B cell (primary cell): ENCODE measurements at regions not wholly inside any gene's neighbourhood (a gene's known extent, or its start where the extent isn't known, plus 50 kb on each side); places are given as distances from the start of the nearest gene placed in this dataset.

Source experiments
- ATAC-seq: fragments of 200-7000 bp; cut with Tn5 transposase; one replicate; pipeline ENCODE4 v1.10.0; 2021; ENCODE audit warnings: low read depth, mild to moderate bottlenecking, moderate number of reproducible peaks, moderate library complexity
- CTCF ChIA-PET: fragments of 350-600 bp; sonication (Branson Sonifier 250); formaldehyde crosslinking; loops from one replicate; lab custom pipeline; 2021; ENCODE audit warnings: antibody characterized with exemption, inconsistent platforms; lab: Charles Lee
- POLR2A ChIA-PET: fragments of 350-600 bp; sonication (Branson Sonifier 250); formaldehyde crosslinking; loops from one replicate; lab custom pipeline; 2021; ENCODE audit warnings: antibody characterized with exemption; lab: Charles Lee
- DNase-seq: peaks from one replicate; pipeline ENCODE4 v3.0.0; 2013
- H2AFZ ChIP-seq: 2 replicates; pipeline ENCODE4 v1.6.1; 2012; ENCODE audit warnings: mild to moderate bottlenecking, low read depth, low read length; ENCODE audit not compliant: insufficient read depth, poor library complexity, severe bottlenecking
- H3K27ac ChIP-seq, 2 donors: 1 replicate in 1 of 2; 2 replicates in 1 of 2; pipeline ENCODE4 v1.5.1; 2012 to 2013; ENCODE audit warnings: low read length in 2 of 2, mild to moderate bottlenecking in 2 of 2, moderate library complexity in 1 of 2
- H3K27me3 ChIP-seq, 4 experiments: fragments of 200-600 bp in 1 of 4; sonication (generic) in 1 of 4; replicated peaks in 1 of 4; 1 replicate in 2 of 4; 2 replicates in 2 of 4; pipeline versions ENCODE4 v1.6.1 to v1.7.0; 2013 to 2016; ENCODE audit warnings: low read length in 3 of 4, mild to moderate bottlenecking in 2 of 4, mixed read lengths in 1 of 4, moderate library complexity in 1 of 4; ENCODE audit not compliant: insufficient read depth in 4 of 4, control insufficient read depth in 3 of 4; ENCODE audit errors: control extremely low read depth in 1 of 4
- H3K36me3 ChIP-seq, 2 experiments: replicated peaks in 1 of 2; 1 replicate in 1 of 2; 2 replicates in 1 of 2; pipeline versions ENCODE4 v1.6.1 to v1.7.1; 2013; ENCODE audit warnings: low read length in 1 of 2; ENCODE audit not compliant: insufficient read depth in 2 of 2, control insufficient read depth in 1 of 2; ENCODE audit errors: control extremely low read depth in 1 of 2, extremely low read depth in 1 of 2
- H3K4me1 ChIP-seq, 2 donors: fragments of 200-600 bp in 1 of 2; sonication (generic) in 1 of 2; 1 replicate in 1 of 2; 2 replicates in 1 of 2; pipeline versions ENCODE4 v1.5.1 to v1.6.1; 2013 to 2017; ENCODE audit warnings: low read length in 2 of 2; ENCODE audit not compliant: control insufficient read depth in 2 of 2, insufficient read depth in 2 of 2
- H3K4me2 ChIP-seq: replicated peaks from 2 replicates; pipeline ENCODE3; 2012; ENCODE audit warnings: mild to moderate bottlenecking, low read depth, low read length; ENCODE audit not compliant: poor library complexity, severe bottlenecking
- H3K4me3 ChIP-seq, 5 experiments: fragments of 200-600 bp in 1 of 5; sonication (generic) in 1 of 5; 1 replicate in 3 of 5; 2 replicates in 2 of 5; pipeline versions ENCODE4 v1.5.1 to v1.7.0; 2011 to 2016; ENCODE audit warnings: low read length in 4 of 5, mild to moderate bottlenecking in 4 of 5, low read depth in 2 of 5, control low read depth in 1 of 5, moderate library complexity in 1 of 5; ENCODE audit not compliant: insufficient read depth in 1 of 5; ENCODE audit errors: control extremely low read depth in 1 of 5, extremely low read depth in 1 of 5
- H3K79me2 ChIP-seq: fragments of 200-600 bp; sonication (generic); one replicate; pipeline ENCODE4 v1.6.0; 2016; ENCODE audit warnings: low read length; ENCODE audit not compliant: control insufficient read depth, insufficient read depth
- H3K9ac ChIP-seq: fragments of 200-600 bp; sonication (generic); 2 replicates; pipeline ENCODE4 v1.6.1; 2017; ENCODE audit warnings: mild to moderate bottlenecking, low read length, moderate library complexity
- H3K9me3 ChIP-seq, 3 donors: one replicate each; pipeline versions ENCODE4 v1.6.1 to v1.7.1; 2013; ENCODE audit warnings: low read length in 2 of 3; ENCODE audit not compliant: control insufficient read depth in 2 of 3, insufficient read depth in 1 of 3; ENCODE audit errors: control extremely low read depth in 1 of 3
- H4K20me1 ChIP-seq: 2 replicates; pipeline ENCODE4 v1.6.0; 2012; ENCODE audit warnings: mild to moderate bottlenecking, low read length; ENCODE audit not compliant: insufficient read depth, control insufficient read depth, poor library complexity, severe bottlenecking
- H3K27ac Mint-ChIP-seq: one replicate; pipeline ENCODE4 v1.8.0; 2021; ENCODE audit warnings: mixed read lengths
- H3K27me3 Mint-ChIP-seq: one replicate; pipeline ENCODE4 v1.8.0; 2021; ENCODE audit warnings: mixed read lengths
- H3K4me1 Mint-ChIP-seq: one replicate; pipeline ENCODE4 v1.8.0; 2021; ENCODE audit warnings: mixed read lengths
- H3K4me3 Mint-ChIP-seq: one replicate; pipeline ENCODE4 v1.8.0; 2021; ENCODE audit warnings: mixed read lengths
- H3K9me3 Mint-ChIP-seq: one replicate; pipeline ENCODE4 v1.8.0; 2022; ENCODE audit warnings: mixed read lengths; ENCODE audit not compliant: insufficient read depth
- CTCF ChIP-seq: fragments of 200-600 bp; IDR thresholded peaks from one replicate; pipeline ENCODE4 v1.8.0; 2022; ENCODE audit warnings: antibody characterized with exemption, mild to moderate bottlenecking
- EZH2 ChIP-seq: IDR thresholded peaks from 2 replicates; pipeline ENCODE4 v1.6.1; 2012; ENCODE audit warnings: borderline replicate concordance, low read depth, mild to moderate bottlenecking, moderate library complexity, low read length; ENCODE audit not compliant: insufficient read depth, poor library complexity, severe bottlenecking
- WGBS: methylation state at CpG from one replicate; pipeline ENCODE4 v1.1.5; 2013; ENCODE audit warnings: missing lambda C conversion rate; ENCODE audit not compliant: insufficient coverage; 5-methylcytosine and 5-hydroxymethylcytosine counted together
- intact Hi-C: fragments of 100-400 bp; cut with micrococcal nuclease; formaldehyde crosslinking; loops from one replicate; pipeline ENCODE4 v1.10.0; 2022

- no peak for ATAC-seq
- 60% methylated on average over 3 of the region's 6 CpGs for WGBS
- H3K36me3 ChIP-seq, result no peaks in the 10 kb centered on the region
- no peak overlapping the region for H3K4me2 ChIP-seq
- Mint-ChIP-seq H3K27me3 (peaks cover 23% of the 10 kb centered on the region), H3K27ac (no peak overlapping the region), H3K9me3 (peaks cover 4% of the 10 kb centered on the region), H3K4me1 (no peaks in the 10 kb centered on the region), H3K4me3 (no peak overlapping the region)
- CTCF ChIA-PET, result no interaction called here
- H3K9ac ChIP-seq, result no peak overlapping the region
- H3K27me3 ChIP-seq, result peaks cover 0 to 2% (median 0%) of the 10 kb centered on the region in 4 experiments
- no peak overlapping the region for H3K27ac ChIP-seq
- no peak overlapping the region for H3K4me3 ChIP-seq
- POLR2A ChIA-PET, result no interaction called here
- H2AFZ ChIP-seq, result no peak overlapping the region
- H3K9me3 ChIP-seq, result peaks cover 0 to 5% (median 2%) of the 10 kb centered on the region in 3 donors
- TF ChIP-seq CTCF, result peak; percentile 64
- no peak for TF ChIP-seq EZH2
- no peaks in the 10 kb centered on the region for H3K4me1 ChIP-seq
- intact Hi-C loops, result no loop called here
- H4K20me1 ChIP-seq, result no peaks in the 10 kb centered on the region
- H3K79me2 ChIP-seq, result no peaks in the 10 kb centered on the region
- DNase-seq, result peak; percentile 20
Observed at GRCh38 chr1:209435654-209436566, 147.6 kb upstream of the CAMK1G start.

GRCh38 chr1:209439828-209440227 lies 143.7 kb upstream of the CAMK1G start:
- H3K27ac Mint-ChIP-seq, result no peak overlapping the region
- H3K9me3 Mint-ChIP-seq, result peaks cover 4% of the 10 kb centered on the region
- Histone ChIP-seq H3K9me3 (peaks cover 0 to 5% (median 4%) of the 10 kb centered on the region in 3 donors), H3K27ac (no peak overlapping the region), H2AFZ (no peak overlapping the region), H3K36me3 (no peaks in the 10 kb centered on the region), H4K20me1 (no peaks in the 10 kb centered on the region), H3K79me2 (no peaks in the 10 kb centered on the region), H3K4me3 (no peak overlapping the region), H3K9ac (no peak overlapping the region), H3K4me2 (no peak overlapping the region), H3K4me1 (no peaks in the 10 kb centered on the region), H3K27me3 (no peaks in the 10 kb centered on the region)
- TF ChIP-seq CTCF (no peak), EZH2 (no peak)
- ATAC-seq (no peak), DNase-seq (no peak)
- H3K27me3 Mint-ChIP-seq, result peaks cover 13% of the 10 kb centered on the region
- ChIA-PET CTCF (no interaction called here), POLR2A (no interaction called here)
- WGBS, result 100% methylated on average over 3 of the region's 3 CpGs
- intact Hi-C loops, result no loop called here
- no peaks in the 10 kb centered on the region for H3K4me1 Mint-ChIP-seq
- H3K4me3 Mint-ChIP-seq, result no peak overlapping the region
